NT2/D1 (cell line): ENCODE measurements at regions not wholly inside any gene's neighbourhood (a gene's known extent, or its start where the extent isn't known, plus 50 kb on each side); places are given as distances from the start of the nearest gene placed in this dataset.

Experiments
- SUZ12 ChIP-seq: IDR thresholded peaks from 2 replicates; pipeline ENCODE4 v1.6.1; 2011; ENCODE audit not compliant: insufficient read length, insufficient read depth; ENCODE audit errors: extremely low read depth
- ZNF274 ChIP-seq: IDR thresholded peaks from 2 replicates; pipeline ENCODE4 v1.6.1; 2011; ENCODE audit warnings: mild to moderate bottlenecking, low read depth, low read length

GRCh38 chr13:85685436-85685835 is 113.8 kb downstream of the SLITRK6 start:
- TF ChIP-seq ZNF274: no peak
- no peak for TF ChIP-seq SUZ12
